CD4-positive, alpha-beta T cell (primary cell): ENCODE measurements at regions not wholly inside any gene's neighbourhood (a gene's known extent, or its start where the extent isn't known, plus 50 kb on each side); places are given as distances from the start of the nearest gene placed in this dataset.

Experiments used
- ATAC-seq: fragments of 200-7000 bp; cut with Tn5 transposase; one replicate; pipeline ENCODE4 v1.10.0; 2022; ENCODE audit warnings: mild to moderate bottlenecking; ENCODE audit not compliant: poor library complexity
- CTCF ChIA-PET: fragments of 350-600 bp; sonication (Branson Sonifier 250); formaldehyde crosslinking; loops from one replicate; lab custom pipeline; 2021; ENCODE audit warnings: antibody characterized with exemption, inconsistent platforms; lab: Charles Lee
- POLR2A ChIA-PET: fragments of 350-600 bp; sonication (Branson Sonifier 250); formaldehyde crosslinking; loops from one replicate; lab custom pipeline; 2021; ENCODE audit warnings: antibody characterized with exemption, inconsistent platforms; lab: Charles Lee
- DNase-seq, 14 experiments: peaks; one replicate each; pipeline ENCODE4 v3.0.0-alpha.2; 2013 to 2020; ENCODE audit warnings: mixed read lengths in 2 of 14
- H3K27ac ChIP-seq, 2 donors: one replicate each; pipeline versions ENCODE4 v1.5.1 to v1.7.0; 2013; ENCODE audit warnings: low read length in 2 of 2, low read depth in 1 of 2, mild to moderate bottlenecking in 1 of 2
- H3K27me3 ChIP-seq, 2 experiments: 1 replicate in 1 of 2; 2 replicates in 1 of 2; pipeline versions ENCODE4 v1.6.1 to v1.7.0; 2013; ENCODE audit warnings: low read length in 2 of 2, control low read depth in 1 of 2, mild to moderate bottlenecking in 1 of 2, moderate library complexity in 1 of 2; ENCODE audit not compliant: insufficient read depth in 2 of 2, control insufficient read depth in 1 of 2
- H3K36me3 ChIP-seq: one replicate; pipeline ENCODE4 v1.6.1; 2013; ENCODE audit warnings: low read length, control low read depth; ENCODE audit not compliant: insufficient read depth
- H3K4me1 ChIP-seq: one replicate; pipeline ENCODE4 v1.6.1; 2013; ENCODE audit warnings: low read length, control low read depth; ENCODE audit not compliant: insufficient read depth
- H3K4me3 ChIP-seq: one replicate; pipeline ENCODE4 v1.5.1; 2013; ENCODE audit warnings: mild to moderate bottlenecking, low read length, moderate library complexity
- H3K9me3 ChIP-seq, 2 experiments: 1 replicate in 1 of 2; 2 replicates in 1 of 2; pipeline versions ENCODE4 v1.6.1 to v1.7.0; 2013; ENCODE audit warnings: low read length in 2 of 2, mild to moderate bottlenecking in 2 of 2, control low read depth in 1 of 2, moderate library complexity in 1 of 2; ENCODE audit not compliant: control insufficient read depth in 1 of 2, insufficient read depth in 1 of 2
- H3K27ac Mint-ChIP-seq: one replicate; pipeline ENCODE4 v1.8.0; 2020; ENCODE audit warnings: mixed read lengths
- H3K27me3 Mint-ChIP-seq: one replicate; pipeline ENCODE4 v1.8.0; 2021; ENCODE audit warnings: mixed read lengths
- H3K36me3 Mint-ChIP-seq: one replicate; pipeline ENCODE4 v1.8.0; 2021; ENCODE audit warnings: low read depth, mixed read lengths
- H3K4me1 Mint-ChIP-seq: one replicate; pipeline ENCODE4 v1.8.0; 2021; ENCODE audit warnings: low read depth, mixed read lengths
- H3K4me3 Mint-ChIP-seq: one replicate; pipeline ENCODE4 v1.8.0; 2020; ENCODE audit warnings: mild to moderate bottlenecking, mixed read lengths
- H3K9me3 Mint-ChIP-seq: one replicate; pipeline ENCODE4 v1.8.0; 2020; ENCODE audit warnings: mixed read lengths
- intact Hi-C, 2 experiments: fragments of 100-400 bp; cut with DNase I in 1 of 2; cut with micrococcal nuclease in 1 of 2; formaldehyde crosslinking; loops; one replicate each; pipeline versions ENCODE4 v1.15.1 to v1.9.0; 2023 to 2025; cut with DNase I, micrococcal nuclease
- TF ChIP-seq, protein P1 (sequence below): fragments of 200-600 bp; IDR thresholded peaks from one replicate; pipeline ENCODE4 v1.8.0; 2022; ENCODE audit warnings: antibody characterized with exemption, mild to moderate bottlenecking

DNA sequence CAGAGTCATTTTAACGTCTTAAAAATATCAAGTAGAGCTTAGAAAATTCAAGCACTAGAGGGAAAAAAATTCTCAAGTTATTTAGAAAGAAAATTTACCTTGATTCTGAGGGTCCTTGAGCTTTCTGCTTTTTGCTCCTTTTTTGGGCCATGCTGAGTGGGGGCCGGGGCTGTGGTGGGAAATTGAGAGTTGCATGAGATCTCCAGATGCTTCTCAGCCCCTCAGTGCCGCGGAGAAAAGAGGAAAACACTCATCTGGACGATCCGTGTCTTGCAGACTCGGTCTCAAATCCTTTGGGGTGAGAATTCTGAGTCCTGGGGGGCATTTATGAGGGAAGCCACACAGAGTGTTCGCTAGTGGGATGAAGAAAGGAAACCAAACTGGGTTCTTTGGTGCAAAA is 700.8 kb downstream of the TBC1D22A start:
- no peak for ATAC-seq
- Histone ChIP-seq H3K27ac (no peak overlapping the region), H3K36me3 (no peaks in the 10 kb centered on the region), H3K4me3 (no peak overlapping the region), H3K27me3 (peaks cover 0 to 2% of the 10 kb centered on the region in 2 experiments), H3K4me1 (no peaks in the 10 kb centered on the region), H3K9me3 (peaks cover 0 to 10% of the 10 kb centered on the region in 2 experiments)
- Mint-ChIP-seq H3K27me3 (peaks cover 2% of the 10 kb centered on the region), H3K9me3 (peaks cover 8% of the 10 kb centered on the region), H3K36me3 (no peaks in the 10 kb centered on the region), H3K27ac (no peak overlapping the region), H3K4me3 (no peak overlapping the region), H3K4me1 (no peaks in the 10 kb centered on the region)
- DNase-seq = no peak
- intact Hi-C loops = no loop called here
- TF ChIP-seq, protein P1, sequence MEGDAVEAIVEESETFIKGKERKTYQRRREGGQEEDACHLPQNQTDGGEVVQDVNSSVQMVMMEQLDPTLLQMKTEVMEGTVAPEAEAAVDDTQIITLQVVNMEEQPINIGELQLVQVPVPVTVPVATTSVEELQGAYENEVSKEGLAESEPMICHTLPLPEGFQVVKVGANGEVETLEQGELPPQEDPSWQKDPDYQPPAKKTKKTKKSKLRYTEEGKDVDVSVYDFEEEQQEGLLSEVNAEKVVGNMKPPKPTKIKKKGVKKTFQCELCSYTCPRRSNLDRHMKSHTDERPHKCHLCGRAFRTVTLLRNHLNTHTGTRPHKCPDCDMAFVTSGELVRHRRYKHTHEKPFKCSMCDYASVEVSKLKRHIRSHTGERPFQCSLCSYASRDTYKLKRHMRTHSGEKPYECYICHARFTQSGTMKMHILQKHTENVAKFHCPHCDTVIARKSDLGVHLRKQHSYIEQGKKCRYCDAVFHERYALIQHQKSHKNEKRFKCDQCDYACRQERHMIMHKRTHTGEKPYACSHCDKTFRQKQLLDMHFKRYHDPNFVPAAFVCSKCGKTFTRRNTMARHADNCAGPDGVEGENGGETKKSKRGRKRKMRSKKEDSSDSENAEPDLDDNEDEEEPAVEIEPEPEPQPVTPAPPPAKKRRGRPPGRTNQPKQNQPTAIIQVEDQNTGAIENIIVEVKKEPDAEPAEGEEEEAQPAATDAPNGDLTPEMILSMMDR = no peak
- CTCF ChIA-PET = no interaction called here
- POLR2A ChIA-PET = no interaction called here

DNA sequence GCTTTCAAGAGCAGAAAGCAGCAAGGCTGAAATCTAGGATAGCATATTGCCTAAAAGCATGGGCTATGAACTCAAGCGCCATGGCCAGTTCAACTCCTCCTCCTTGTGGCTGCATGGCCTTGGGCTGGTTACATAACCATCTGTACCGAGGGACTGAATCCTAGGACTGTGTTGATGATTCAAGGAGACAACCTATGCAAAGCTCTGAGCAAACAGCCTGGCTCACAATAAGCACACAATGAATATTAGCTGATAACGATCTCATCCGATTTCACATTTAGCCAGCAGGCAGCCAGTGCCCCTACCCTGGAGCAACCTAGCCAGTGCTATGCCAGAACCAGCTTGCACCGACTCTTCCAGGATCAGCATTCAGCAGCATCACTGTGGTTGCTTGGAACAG is 698.4 kb downstream of the TBC1D22A start:
- Mint-ChIP-seq H3K27ac (no peak overlapping the region), H3K9me3 (peaks cover 2% of the 10 kb centered on the region), H3K4me1 (no peaks in the 10 kb centered on the region), H3K4me3 (no peak overlapping the region), H3K36me3 (no peaks in the 10 kb centered on the region), H3K27me3 (no peaks in the 10 kb centered on the region)
- H3K27ac ChIP-seq = no peak overlapping the region
- H3K4me3 ChIP-seq = no peak overlapping the region
- CTCF ChIA-PET = no interaction called here
- intact Hi-C loops = no loop called here
- H3K27me3 ChIP-seq = peaks cover 0 to 2% of the 10 kb centered on the region in 2 experiments
- H3K9me3 ChIP-seq = peaks cover 0 to 28% of the 10 kb centered on the region in 2 experiments
- no peak for DNase-seq
- TF ChIP-seq, protein P1 = no peak
- POLR2A ChIA-PET = no interaction called here
- no peak for ATAC-seq
- no peaks in the 10 kb centered on the region for H3K4me1 ChIP-seq
- H3K36me3 ChIP-seq = no peaks in the 10 kb centered on the region

DNA sequence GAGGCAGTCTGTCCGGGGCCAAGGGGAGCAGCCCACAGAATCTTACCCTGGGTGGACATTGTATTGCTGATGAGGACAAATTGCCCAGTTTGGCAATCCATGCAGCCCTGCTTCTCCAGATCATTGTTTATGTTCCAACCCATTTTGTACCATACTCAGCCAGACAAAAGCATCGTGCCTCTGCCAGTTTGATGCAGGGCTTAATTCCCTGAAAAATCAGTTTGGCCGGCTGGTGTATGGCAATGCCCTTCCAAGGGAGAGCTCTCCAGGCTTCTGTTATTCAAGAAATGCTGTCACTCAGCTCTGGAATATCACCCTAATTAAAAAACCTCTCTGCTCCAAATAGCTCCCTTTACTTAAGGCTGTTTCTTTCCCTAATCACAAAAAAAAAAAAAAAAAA is 697.7 kb downstream of the TBC1D22A start:
- TF ChIP-seq, protein P1 = no peak
- DNase-seq (no peak), ATAC-seq (no peak)
- H3K27ac ChIP-seq = no peak overlapping the region
- H3K4me1 ChIP-seq = no peaks in the 10 kb centered on the region
- H3K36me3 ChIP-seq = no peaks in the 10 kb centered on the region
- no peak overlapping the region for H3K4me3 ChIP-seq
- Mint-ChIP-seq H3K9me3 (peaks cover 2% of the 10 kb centered on the region), H3K4me3 (no peak overlapping the region), H3K36me3 (no peaks in the 10 kb centered on the region), H3K27me3 (no peaks in the 10 kb centered on the region), H3K4me1 (no peaks in the 10 kb centered on the region), H3K27ac (no peak overlapping the region)
- H3K9me3 ChIP-seq = peaks cover 0 to 24% of the 10 kb centered on the region in 2 experiments
- POLR2A ChIA-PET = no interaction called here
- intact Hi-C loops = no loop called here
- CTCF ChIA-PET = interaction anchor here (0.7 kb wide), 2 partner anchors 692 to 1093 kb away, joined by 3 to 4 read pairs; no protein-coding TSS in a partner anchor
- H3K27me3 ChIP-seq = peaks cover 0 to 2% of the 10 kb centered on the region in 2 experiments
